ENCODE measurements at regions not wholly inside any gene's neighbourhood (a gene's known extent, or its start where the extent isn't known, plus 50 kb on each side); places are given as distances from the start of the nearest gene placed in this dataset.

DNA sequence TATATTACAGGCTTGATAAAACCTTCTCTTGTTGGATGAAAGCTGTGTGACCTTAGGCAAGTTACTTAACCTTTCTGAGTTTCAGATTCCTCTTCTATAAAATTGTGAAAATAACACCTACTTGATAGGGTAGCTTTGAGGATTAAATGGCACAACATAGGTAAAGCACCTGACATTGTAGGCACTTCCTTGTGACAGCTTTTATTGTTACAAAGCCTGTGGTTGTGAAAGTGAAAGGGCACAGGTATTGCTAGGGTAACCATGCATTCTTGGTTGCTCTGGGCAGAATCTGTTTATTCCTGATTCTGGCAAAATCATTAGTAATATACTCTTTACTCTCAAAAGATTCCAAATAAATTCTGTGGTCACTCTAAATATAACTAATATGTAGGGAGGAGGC is 493.4 kb downstream of the OLFM4 start:
- H3K4me3 ChIP-seq: no peak overlapping the region
- DNase-seq (ENCODE audit: low spot score in 2 of 2): no peak
- no peaks in the 10 kb centered on the region for H3K27me3 ChIP-seq
- no peaks in the 10 kb centered on the region for H3K9me3 ChIP-seq
- TF ChIP-seq EP300 (IDR thresholded peaks at IDR 0.05) (no peak), POLR2A (IDR thresholded peaks at IDR 0.05) (no peak)
- TF ChIP-seq, protein P1, sequence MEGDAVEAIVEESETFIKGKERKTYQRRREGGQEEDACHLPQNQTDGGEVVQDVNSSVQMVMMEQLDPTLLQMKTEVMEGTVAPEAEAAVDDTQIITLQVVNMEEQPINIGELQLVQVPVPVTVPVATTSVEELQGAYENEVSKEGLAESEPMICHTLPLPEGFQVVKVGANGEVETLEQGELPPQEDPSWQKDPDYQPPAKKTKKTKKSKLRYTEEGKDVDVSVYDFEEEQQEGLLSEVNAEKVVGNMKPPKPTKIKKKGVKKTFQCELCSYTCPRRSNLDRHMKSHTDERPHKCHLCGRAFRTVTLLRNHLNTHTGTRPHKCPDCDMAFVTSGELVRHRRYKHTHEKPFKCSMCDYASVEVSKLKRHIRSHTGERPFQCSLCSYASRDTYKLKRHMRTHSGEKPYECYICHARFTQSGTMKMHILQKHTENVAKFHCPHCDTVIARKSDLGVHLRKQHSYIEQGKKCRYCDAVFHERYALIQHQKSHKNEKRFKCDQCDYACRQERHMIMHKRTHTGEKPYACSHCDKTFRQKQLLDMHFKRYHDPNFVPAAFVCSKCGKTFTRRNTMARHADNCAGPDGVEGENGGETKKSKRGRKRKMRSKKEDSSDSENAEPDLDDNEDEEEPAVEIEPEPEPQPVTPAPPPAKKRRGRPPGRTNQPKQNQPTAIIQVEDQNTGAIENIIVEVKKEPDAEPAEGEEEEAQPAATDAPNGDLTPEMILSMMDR (IDR thresholded peaks at IDR 0.05): no peak
- H3K4me1 ChIP-seq: no peaks in the 10 kb centered on the region
- no peaks in the 10 kb centered on the region for H3K36me3 ChIP-seq
- H3K27ac ChIP-seq: no peak overlapping the region

DNA sequence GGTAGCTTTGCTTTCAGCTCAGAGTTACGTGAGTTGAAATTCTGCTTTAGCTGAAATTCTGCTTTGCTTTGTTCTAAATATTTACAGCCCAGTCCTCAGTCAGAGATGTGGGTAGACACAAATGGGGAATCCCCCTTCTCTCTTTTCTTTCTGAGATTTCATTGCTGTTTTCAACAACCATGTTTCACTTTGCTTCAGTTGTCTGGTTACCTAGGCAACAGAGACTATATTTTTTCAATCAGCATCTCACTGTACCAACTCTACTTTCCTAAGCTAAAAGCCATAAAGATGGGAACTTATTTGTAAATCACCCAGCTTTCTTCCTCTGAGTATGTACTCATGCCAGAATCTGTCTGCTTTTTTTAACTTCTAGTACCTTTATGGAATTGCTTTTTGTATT is 509.0 kb downstream of the OLFM4 start:
- H3K4me1 ChIP-seq: no peaks in the 10 kb centered on the region
- H3K9me3 ChIP-seq: peaks cover 0 to 6% (median 0%) of the 10 kb centered on the region in 4 donors
- DNase-seq (ENCODE audit: low spot score in 2 of 2): no peak

GRCh38 chr13:53545340-53545941 is 516.8 kb downstream of the OLFM4 start:
- no peaks in the 10 kb centered on the region for H3K36me3 ChIP-seq
- H3K27me3 ChIP-seq: no peaks in the 10 kb centered on the region
- DNase-seq (ENCODE audit: low spot score in 2 of 2): no peak
- H3K9me3 ChIP-seq: peaks cover 0 to 11% (median 0%) of the 10 kb centered on the region in 4 donors
- H3K4me3 ChIP-seq: no peak overlapping the region
- H3K4me1 ChIP-seq: no peaks in the 10 kb centered on the region
- 75 to 90% methylated on average over 1 of the region's 1 CpG for WGBS, 2 donors
- no peak overlapping the region for H3K27ac ChIP-seq
- TF ChIP-seq, protein P1 (IDR thresholded peaks at IDR 0.05): no peak
- TF ChIP-seq EP300 (IDR thresholded peaks at IDR 0.05) (no peak), POLR2A (IDR thresholded peaks at IDR 0.05) (no peak)

More for the DNA sequence above, 509.0 kb downstream of the OLFM4 start:
- Histone ChIP-seq H3K4me3 (no peak overlapping the region), H3K36me3 (no peaks in the 10 kb centered on the region), H3K27ac (no peak overlapping the region), H3K27me3 (no peaks in the 10 kb centered on the region)
- 79 to 81% methylated on average over 1 of the region's 1 CpG for WGBS, 2 donors
- TF ChIP-seq POLR2A (IDR thresholded peaks at IDR 0.05) (no peak), EP300 (IDR thresholded peaks at IDR 0.05) (no peak)
- TF ChIP-seq, protein P1 (IDR thresholded peaks at IDR 0.05): no peak

DNA sequence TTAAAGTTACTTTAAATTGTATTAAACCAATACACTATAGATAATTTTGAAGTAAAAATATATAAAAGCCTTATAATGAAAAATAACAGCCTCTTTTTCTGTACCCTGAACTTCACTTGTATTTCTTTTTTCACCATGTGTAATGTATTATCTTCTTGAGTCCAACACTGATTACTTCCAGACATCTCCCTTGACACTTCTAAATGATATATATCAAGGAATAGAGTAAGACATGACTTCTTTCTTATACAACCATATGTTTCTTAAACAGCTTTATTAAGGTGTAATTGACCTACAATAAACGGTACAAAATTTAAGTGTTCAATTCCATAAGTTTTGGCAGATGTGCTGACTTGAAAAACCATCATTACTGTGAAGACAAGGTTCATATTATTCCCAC is 531.9 kb downstream of the OLFM4 start:
- no peaks in the 10 kb centered on the region for H3K36me3 ChIP-seq
- H3K9me3 ChIP-seq: no peaks in the 10 kb centered on the region
- H3K4me3 ChIP-seq: no peak overlapping the region
- TF ChIP-seq EP300 (IDR thresholded peaks at IDR 0.05): no peak
- TF ChIP-seq POLR2A (IDR thresholded peaks at IDR 0.05): no peak
- TF ChIP-seq, protein P1 (IDR thresholded peaks at IDR 0.05): no peak
- H3K27me3 ChIP-seq: no peaks in the 10 kb centered on the region
- no peak overlapping the region for H3K27ac ChIP-seq
- DNase-seq (ENCODE audit: low spot score in 2 of 2): no peak
- WGBS, 2 donors: 20 to 23% methylated on average over 1 of the region's 1 CpG
- no peaks in the 10 kb centered on the region for H3K4me1 ChIP-seq

GRCh38 chr13:53562419-53562818 is 533.8 kb downstream of the OLFM4 start:
- H3K27ac ChIP-seq: no peak overlapping the region
- no peaks in the 10 kb centered on the region for H3K27me3 ChIP-seq
- H3K9me3 ChIP-seq: no peaks in the 10 kb centered on the region
- H3K4me3 ChIP-seq: no peak overlapping the region
- no peaks in the 10 kb centered on the region for H3K4me1 ChIP-seq
- DNase-seq (ENCODE audit: low spot score in 2 of 2): no peak
- WGBS, 2 donors: 88 to 89% methylated on average over 2 of the region's 2 CpGs
- TF ChIP-seq EP300 (IDR thresholded peaks at IDR 0.05): no peak
- TF ChIP-seq, protein P1 (IDR thresholded peaks at IDR 0.05): no peak
- no peak for TF ChIP-seq POLR2A (IDR thresholded peaks at IDR 0.05)
- no peaks in the 10 kb centered on the region for H3K36me3 ChIP-seq

Data from tibial nerve (tissue), 4 donors.